ENCODE measurements at regions not wholly inside any gene's neighbourhood (a gene's known extent, or its start where the extent isn't known, plus 50 kb on each side); places are given as distances from the start of the nearest gene placed in this dataset.

DNA sequence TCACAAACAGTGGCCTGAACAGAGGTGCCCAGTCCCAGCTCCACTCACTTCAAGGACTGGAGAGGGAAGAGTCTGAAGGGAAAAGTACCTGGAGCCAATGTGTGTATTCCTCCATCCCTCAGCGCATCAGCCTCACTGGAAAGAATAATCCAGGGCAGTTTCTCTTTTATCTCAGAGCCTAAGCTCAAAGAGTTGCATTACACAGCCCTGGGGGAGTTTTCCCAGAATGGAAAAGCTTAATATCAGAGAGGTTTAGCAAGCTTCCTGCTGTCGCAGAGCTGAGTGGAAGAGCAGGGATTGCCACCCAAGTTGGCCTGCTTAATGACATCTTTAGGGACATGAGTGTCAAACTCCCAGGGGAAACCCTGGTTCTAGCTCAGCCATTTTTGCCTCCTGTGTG lies 80.4 kb upstream of the MSX1 start:
- TF ChIP-seq, protein P1, sequence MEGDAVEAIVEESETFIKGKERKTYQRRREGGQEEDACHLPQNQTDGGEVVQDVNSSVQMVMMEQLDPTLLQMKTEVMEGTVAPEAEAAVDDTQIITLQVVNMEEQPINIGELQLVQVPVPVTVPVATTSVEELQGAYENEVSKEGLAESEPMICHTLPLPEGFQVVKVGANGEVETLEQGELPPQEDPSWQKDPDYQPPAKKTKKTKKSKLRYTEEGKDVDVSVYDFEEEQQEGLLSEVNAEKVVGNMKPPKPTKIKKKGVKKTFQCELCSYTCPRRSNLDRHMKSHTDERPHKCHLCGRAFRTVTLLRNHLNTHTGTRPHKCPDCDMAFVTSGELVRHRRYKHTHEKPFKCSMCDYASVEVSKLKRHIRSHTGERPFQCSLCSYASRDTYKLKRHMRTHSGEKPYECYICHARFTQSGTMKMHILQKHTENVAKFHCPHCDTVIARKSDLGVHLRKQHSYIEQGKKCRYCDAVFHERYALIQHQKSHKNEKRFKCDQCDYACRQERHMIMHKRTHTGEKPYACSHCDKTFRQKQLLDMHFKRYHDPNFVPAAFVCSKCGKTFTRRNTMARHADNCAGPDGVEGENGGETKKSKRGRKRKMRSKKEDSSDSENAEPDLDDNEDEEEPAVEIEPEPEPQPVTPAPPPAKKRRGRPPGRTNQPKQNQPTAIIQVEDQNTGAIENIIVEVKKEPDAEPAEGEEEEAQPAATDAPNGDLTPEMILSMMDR (IDR thresholded peaks at IDR 0.05), result no peak
- TF ChIP-seq ZFX (IDR thresholded peaks at IDR 0.05; ENCODE audit: borderline replicate concordance), result no peak
